ENCODE measurements at regions not wholly inside any gene's neighbourhood (a gene's known extent, or its start where the extent isn't known, plus 50 kb on each side); places are given as distances from the start of the nearest gene placed in this dataset.

- no peak overlapping the region for H4K91ac ChIP-seq (ENCODE audit: insufficient read length, low read depth, low read length)
- no peak overlapping the region for H2AFZ ChIP-seq (ENCODE audit: low read length)
- H4K8ac ChIP-seq (replicated peaks; ENCODE audit: insufficient read length, low read depth, low read length): no peak overlapping the region
- no peak overlapping the region for H3K9ac ChIP-seq (ENCODE audit: extremely low read depth, insufficient read length, low read length)
- H3K79me2 ChIP-seq (ENCODE audit: insufficient read depth, low read length): no peaks in the 10 kb centered on the region
- no CpG with 5 or more reads among the region's 6 CpGs for WGBS (ENCODE audit: extremely low coverage, insufficient read length, low lambda C conversion rate)
- no peaks in the 10 kb centered on the region for H3K36me3 Mint-ChIP-seq (ENCODE audit: insufficient read depth in 1 of 3, low read depth in 3 of 3)
- no peaks in the 10 kb centered on the region for H3K9me3 ChIP-seq (ENCODE audit: control insufficient read depth, low read depth, low read length)
- H3K79me1 ChIP-seq (ENCODE audit: insufficient read depth, low read depth, low read length, poor library complexity, severe bottlenecking): no peaks in the 10 kb centered on the region
- H3K27me3 ChIP-seq (ENCODE audit: insufficient read depth, low read length): no peaks in the 10 kb centered on the region
- no peaks in the 10 kb centered on the region for H3K23me2 ChIP-seq (ENCODE audit: insufficient read length, low read depth, low read length, poor library complexity, severe bottlenecking)
- H2BK15ac ChIP-seq (ENCODE audit: low read depth, low read length): no peak overlapping the region
- H3K27me3 Mint-ChIP-seq (ENCODE audit: low read depth): peaks cover 13% of the 10 kb centered on the region
- no peak overlapping the region for H3K18ac ChIP-seq (ENCODE audit: insufficient read length, low read depth, low read length)
- H2BK12ac ChIP-seq (ENCODE audit: insufficient read length, low read depth, low read length): no peak overlapping the region
- H3K4me2 ChIP-seq (ENCODE audit: insufficient read depth, insufficient read length, low read length): no peak overlapping the region
- no peak overlapping the region for H3K23ac ChIP-seq (ENCODE audit: insufficient read length, low read depth, low read length)
- H4K5ac ChIP-seq (ENCODE audit: insufficient read length, low read depth, low read length): no peak overlapping the region
- no peaks in the 10 kb centered on the region for H3K4me1 Mint-ChIP-seq
- H3K4ac ChIP-seq (ENCODE audit: low read depth, low read length): no peak overlapping the region
- H3T11ph ChIP-seq (ENCODE audit: low read length): no peak overlapping the region
- no peak overlapping the region for H3K27ac ChIP-seq (ENCODE audit: insufficient read length, low read depth, low read length)
- no peak overlapping the region for H2AK5ac ChIP-seq (ENCODE audit: insufficient read length, low read length)
- H3K27ac Mint-ChIP-seq: no peak overlapping the region
- no peak for DNase-seq
- no peak overlapping the region for H3K14ac ChIP-seq (ENCODE audit: insufficient read depth, low read length)
- H3K4me1 ChIP-seq (ENCODE audit: insufficient read depth, low read length): no peaks in the 10 kb centered on the region
- no peaks in the 10 kb centered on the region for H3K9me3 Mint-ChIP-seq
- H2BK5ac ChIP-seq (ENCODE audit: insufficient read length, low read length): no peak overlapping the region
- H3K56ac ChIP-seq (ENCODE audit: insufficient read length, low read depth, low read length): no peak overlapping the region
- H4K20me1 ChIP-seq (ENCODE audit: control insufficient read depth, insufficient read depth, insufficient read length): no peaks in the 10 kb centered on the region
- TF ChIP-seq, protein P1, sequence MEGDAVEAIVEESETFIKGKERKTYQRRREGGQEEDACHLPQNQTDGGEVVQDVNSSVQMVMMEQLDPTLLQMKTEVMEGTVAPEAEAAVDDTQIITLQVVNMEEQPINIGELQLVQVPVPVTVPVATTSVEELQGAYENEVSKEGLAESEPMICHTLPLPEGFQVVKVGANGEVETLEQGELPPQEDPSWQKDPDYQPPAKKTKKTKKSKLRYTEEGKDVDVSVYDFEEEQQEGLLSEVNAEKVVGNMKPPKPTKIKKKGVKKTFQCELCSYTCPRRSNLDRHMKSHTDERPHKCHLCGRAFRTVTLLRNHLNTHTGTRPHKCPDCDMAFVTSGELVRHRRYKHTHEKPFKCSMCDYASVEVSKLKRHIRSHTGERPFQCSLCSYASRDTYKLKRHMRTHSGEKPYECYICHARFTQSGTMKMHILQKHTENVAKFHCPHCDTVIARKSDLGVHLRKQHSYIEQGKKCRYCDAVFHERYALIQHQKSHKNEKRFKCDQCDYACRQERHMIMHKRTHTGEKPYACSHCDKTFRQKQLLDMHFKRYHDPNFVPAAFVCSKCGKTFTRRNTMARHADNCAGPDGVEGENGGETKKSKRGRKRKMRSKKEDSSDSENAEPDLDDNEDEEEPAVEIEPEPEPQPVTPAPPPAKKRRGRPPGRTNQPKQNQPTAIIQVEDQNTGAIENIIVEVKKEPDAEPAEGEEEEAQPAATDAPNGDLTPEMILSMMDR (conservative IDR thresholded peaks at IDR 0.05): no peak
- no peak overlapping the region for H2BK120ac ChIP-seq (ENCODE audit: low read depth, low read length, poor library complexity, severe bottlenecking)
- no peak overlapping the region for H2BK20ac ChIP-seq (ENCODE audit: low read depth, low read length, poor library complexity, severe bottlenecking)
- no peak overlapping the region for H3K4me3 Mint-ChIP-seq
These were observed 91.9 kb upstream of the IRF2BP2 start for GRCh38 chr1:234701737-234702341.

Measured in H9 (cell line).